ENCODE measurements at regions not wholly inside any gene's neighbourhood (a gene's known extent, or its start where the extent isn't known, plus 50 kb on each side); places are given as distances from the start of the nearest gene placed in this dataset.

GRCh38 chr2:125681576-125681975, 974.4 kb upstream of the GYPC start:
- Histone ChIP-seq H3K36me3 (no peaks in the 10 kb centered on the region), H3K9me3 (no peaks in the 10 kb centered on the region), H3K27ac (no peak overlapping the region), H3K4me1 (no peaks in the 10 kb centered on the region), H3K27me3 (no peaks in the 10 kb centered on the region), H3K4me3 (no peak overlapping the region)
- WGBS, 2 donors: 86 to 97% methylated on average over 1 of the region's 1 CpG
- no peak for TF ChIP-seq EP300 (IDR thresholded peaks at IDR 0.05)
- no peak for TF ChIP-seq POLR2AphosphoS5 (IDR thresholded peaks at IDR 0.05)
- TF ChIP-seq POLR2A (IDR thresholded peaks at IDR 0.05): no peak
- TF ChIP-seq, protein P1, sequence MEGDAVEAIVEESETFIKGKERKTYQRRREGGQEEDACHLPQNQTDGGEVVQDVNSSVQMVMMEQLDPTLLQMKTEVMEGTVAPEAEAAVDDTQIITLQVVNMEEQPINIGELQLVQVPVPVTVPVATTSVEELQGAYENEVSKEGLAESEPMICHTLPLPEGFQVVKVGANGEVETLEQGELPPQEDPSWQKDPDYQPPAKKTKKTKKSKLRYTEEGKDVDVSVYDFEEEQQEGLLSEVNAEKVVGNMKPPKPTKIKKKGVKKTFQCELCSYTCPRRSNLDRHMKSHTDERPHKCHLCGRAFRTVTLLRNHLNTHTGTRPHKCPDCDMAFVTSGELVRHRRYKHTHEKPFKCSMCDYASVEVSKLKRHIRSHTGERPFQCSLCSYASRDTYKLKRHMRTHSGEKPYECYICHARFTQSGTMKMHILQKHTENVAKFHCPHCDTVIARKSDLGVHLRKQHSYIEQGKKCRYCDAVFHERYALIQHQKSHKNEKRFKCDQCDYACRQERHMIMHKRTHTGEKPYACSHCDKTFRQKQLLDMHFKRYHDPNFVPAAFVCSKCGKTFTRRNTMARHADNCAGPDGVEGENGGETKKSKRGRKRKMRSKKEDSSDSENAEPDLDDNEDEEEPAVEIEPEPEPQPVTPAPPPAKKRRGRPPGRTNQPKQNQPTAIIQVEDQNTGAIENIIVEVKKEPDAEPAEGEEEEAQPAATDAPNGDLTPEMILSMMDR (IDR thresholded peaks at IDR 0.05): no peak
- DNase-seq (no peak), ATAC-seq (ENCODE audit: low FRiP score in 2 of 2) (no peak)

DNA sequence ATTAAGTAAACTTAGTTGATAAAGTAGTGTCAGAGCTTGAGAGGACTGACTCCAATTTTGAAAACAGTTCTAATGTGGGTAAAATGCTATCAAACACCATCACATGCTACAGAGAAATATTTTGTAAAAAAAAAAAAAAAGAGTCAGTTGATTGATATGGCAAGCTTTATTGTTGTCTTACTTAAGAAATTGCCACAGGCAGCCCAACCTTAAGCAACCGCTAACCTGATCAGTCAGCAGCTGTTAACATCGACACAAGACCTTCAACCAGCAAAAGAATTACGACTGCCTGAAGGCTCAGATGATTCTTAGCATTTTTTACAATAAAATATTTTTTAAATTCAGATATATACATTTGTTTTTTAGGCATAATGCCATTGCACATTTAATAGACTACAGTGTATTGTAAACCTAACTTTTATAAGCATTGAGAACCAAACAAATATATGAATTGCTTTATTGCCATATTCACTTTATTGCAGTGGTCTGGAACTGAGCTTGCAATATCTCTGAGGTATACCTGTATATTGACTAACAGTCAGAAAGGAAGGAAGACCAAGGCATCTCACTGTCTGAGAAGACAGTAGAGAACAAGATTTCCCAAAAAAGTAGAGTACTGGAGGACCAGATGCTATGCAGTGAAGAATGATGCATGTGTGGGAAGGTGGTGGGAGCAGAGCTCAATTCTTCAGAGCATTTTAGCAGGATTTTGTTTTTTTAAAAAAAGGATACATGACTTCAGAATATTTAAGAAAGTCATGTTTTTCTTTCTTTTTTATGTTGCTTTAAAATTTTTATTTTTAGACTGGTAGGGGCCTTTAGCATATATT, 973.8 kb upstream of the GYPC start:
- no peaks in the 10 kb centered on the region for H3K27me3 ChIP-seq
- DNase-seq (no peak), ATAC-seq (ENCODE audit: low FRiP score in 2 of 2) (no peak)
- no peak overlapping the region for H3K4me3 ChIP-seq
- no peaks in the 10 kb centered on the region for H3K36me3 ChIP-seq
- no peak overlapping the region for H3K27ac ChIP-seq
- 83 to 85% methylated on average over 3 of the region's 3 CpGs for WGBS, 2 donors
- TF ChIP-seq EP300 (IDR thresholded peaks at IDR 0.05) (no peak), POLR2A (IDR thresholded peaks at IDR 0.05) (no peak), POLR2AphosphoS5 (IDR thresholded peaks at IDR 0.05) (no peak)
- TF ChIP-seq, protein P1 (IDR thresholded peaks at IDR 0.05): no peak
- no peaks in the 10 kb centered on the region for H3K4me1 ChIP-seq
- H3K9me3 ChIP-seq: no peaks in the 10 kb centered on the region

DNA sequence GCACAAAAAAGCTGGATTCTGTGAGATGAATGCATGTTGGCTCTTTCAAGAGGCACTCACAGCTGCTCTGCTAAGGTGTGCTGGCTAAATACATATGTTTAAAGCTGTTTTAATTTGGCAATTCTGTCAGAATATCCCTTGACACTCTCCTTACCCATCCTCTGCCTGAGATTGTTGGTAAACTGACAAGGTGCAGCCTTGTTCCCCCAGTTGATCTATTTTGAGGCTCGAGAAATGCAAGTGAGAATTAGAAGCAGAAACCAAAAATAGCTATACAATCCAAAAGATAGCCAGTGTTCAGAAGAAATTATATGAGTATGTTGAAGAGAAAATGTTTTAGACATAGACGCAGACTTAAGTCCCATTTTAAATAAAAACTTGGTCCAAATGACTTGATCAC, 971.7 kb upstream of the GYPC start:
- Histone ChIP-seq H3K27me3 (no peaks in the 10 kb centered on the region), H3K4me1 (no peaks in the 10 kb centered on the region), H3K27ac (no peak overlapping the region), H3K36me3 (no peaks in the 10 kb centered on the region), H3K4me3 (no peak overlapping the region), H3K9me3 (no peaks in the 10 kb centered on the region)
- DNase-seq (no peak), ATAC-seq (ENCODE audit: low FRiP score in 2 of 2) (no peak)
- TF ChIP-seq POLR2AphosphoS5 (IDR thresholded peaks at IDR 0.05) (no peak), POLR2A (IDR thresholded peaks at IDR 0.05) (no peak), EP300 (IDR thresholded peaks at IDR 0.05) (no peak)
- TF ChIP-seq, protein P1 (IDR thresholded peaks at IDR 0.05): no peak
- WGBS, 2 donors: 91 to 94% methylated on average over 2 of the region's 2 CpGs

DNA sequence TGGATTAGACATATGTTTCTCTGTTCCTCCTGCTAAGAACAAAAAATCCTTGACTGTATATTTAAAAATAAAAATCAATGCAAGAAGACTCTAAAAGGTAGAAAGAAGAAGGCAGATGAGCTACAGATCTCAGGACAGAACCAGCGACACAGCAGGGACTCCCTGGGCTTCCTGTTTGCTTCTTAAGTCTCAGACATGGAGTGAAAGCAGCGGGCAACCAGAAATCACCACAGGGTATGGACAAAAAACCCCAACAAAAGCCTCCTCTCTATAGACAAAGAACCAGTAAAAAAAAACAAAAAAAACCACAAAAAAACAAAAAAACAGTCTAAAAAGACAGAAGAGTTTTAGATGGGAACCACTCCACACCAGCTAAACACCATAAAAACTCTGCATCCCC, 971.0 kb upstream of the GYPC start:
- Histone ChIP-seq H3K36me3 (no peaks in the 10 kb centered on the region), H3K4me3 (no peak overlapping the region), H3K27ac (no peak overlapping the region), H3K27me3 (no peaks in the 10 kb centered on the region), H3K4me1 (no peaks in the 10 kb centered on the region), H3K9me3 (no peaks in the 10 kb centered on the region)
- TF ChIP-seq POLR2AphosphoS5 (IDR thresholded peaks at IDR 0.05) (no peak), EP300 (IDR thresholded peaks at IDR 0.05) (no peak), POLR2A (IDR thresholded peaks at IDR 0.05) (no peak)
- TF ChIP-seq, protein P1 (IDR thresholded peaks at IDR 0.05): no peak
- ATAC-seq (ENCODE audit: low FRiP score in 2 of 2): no peak
- WGBS, 2 donors: 70 to 74% methylated on average over 2 of the region's 2 CpGs
- no peak for DNase-seq

DNA sequence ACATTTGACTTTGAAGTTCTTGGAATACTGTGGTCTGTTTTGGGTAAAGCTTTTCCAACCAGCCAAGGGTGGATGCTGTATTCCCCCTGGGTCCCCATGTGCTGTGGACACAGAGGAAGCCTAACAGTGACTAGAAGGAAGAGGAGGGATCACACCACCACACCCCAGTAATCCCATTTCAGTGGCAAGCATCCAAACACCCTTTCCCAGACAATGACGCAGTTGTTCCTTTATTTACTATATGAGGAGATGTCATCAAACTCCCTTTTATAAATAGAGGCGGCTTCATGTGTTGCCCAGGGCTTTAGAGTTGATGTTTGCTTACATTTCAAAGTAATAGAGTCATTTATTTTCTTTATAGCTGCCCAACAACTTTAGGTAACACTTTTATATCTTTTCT, 959.4 kb upstream of the GYPC start:
- 47 to 60% methylated on average over 2 of the region's 2 CpGs for WGBS, 2 donors
- Histone ChIP-seq H3K4me1 (no peaks in the 10 kb centered on the region), H3K27me3 (no peaks in the 10 kb centered on the region), H3K36me3 (no peaks in the 10 kb centered on the region), H3K27ac (no peak overlapping the region), H3K4me3 (no peak overlapping the region), H3K9me3 (no peaks in the 10 kb centered on the region)
- DNase-seq (no peak), ATAC-seq (ENCODE audit: low FRiP score in 2 of 2) (no peak)
- no peak for TF ChIP-seq POLR2A (IDR thresholded peaks at IDR 0.05)
- TF ChIP-seq, protein P1 (IDR thresholded peaks at IDR 0.05): no peak
- no peak for TF ChIP-seq POLR2AphosphoS5 (IDR thresholded peaks at IDR 0.05)
